ENCODE measurements at regions not wholly inside any gene's neighbourhood (a gene's known extent, or its start where the extent isn't known, plus 50 kb on each side); places are given as distances from the start of the nearest gene placed in this dataset.

DNA sequence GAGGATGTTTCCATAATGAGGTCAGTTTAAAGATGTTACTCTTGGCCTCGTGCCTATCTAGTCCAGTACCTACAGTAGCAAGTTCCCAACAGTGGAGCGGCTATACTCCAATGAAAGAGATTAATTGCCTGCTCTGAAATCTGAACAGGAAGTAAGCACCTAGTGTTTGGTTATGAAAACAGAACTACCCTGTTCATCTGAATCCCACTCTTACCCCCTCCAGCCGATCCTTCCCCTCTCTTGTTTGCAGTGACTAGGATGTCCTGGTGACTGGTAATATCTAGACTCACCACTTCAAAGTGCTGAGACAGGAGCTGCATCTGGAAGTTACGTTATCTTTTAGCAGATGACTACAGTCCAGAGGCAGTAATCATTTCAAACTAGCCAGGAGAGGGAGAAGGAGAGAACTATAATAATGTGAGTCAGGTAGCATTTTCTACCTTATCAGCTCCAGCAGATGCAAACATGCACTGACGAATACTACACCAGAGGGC lies 666.7 kb upstream of the NRP1 start:
- no peak for TF ChIP-seq RAD21 (IDR thresholded peaks at IDR 0.05; ENCODE audit: low read depth)
- no peak for TF ChIP-seq NFIC (IDR thresholded peaks at IDR 0.05)
- TF ChIP-seq, protein P1, sequence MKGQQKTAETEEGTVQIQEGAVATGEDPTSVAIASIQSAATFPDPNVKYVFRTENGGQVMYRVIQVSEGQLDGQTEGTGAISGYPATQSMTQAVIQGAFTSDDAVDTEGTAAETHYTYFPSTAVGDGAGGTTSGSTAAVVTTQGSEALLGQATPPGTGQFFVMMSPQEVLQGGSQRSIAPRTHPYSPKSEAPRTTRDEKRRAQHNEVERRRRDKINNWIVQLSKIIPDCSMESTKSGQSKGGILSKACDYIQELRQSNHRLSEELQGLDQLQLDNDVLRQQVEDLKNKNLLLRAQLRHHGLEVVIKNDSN (IDR thresholded peaks at IDR 0.05): no peak
- no peak for TF ChIP-seq ZBTB7A (IDR thresholded peaks at IDR 0.05; ENCODE audit: low read depth)
- TF ChIP-seq TAF1 (IDR thresholded peaks at IDR 0.05; ENCODE audit: low read depth): no peak
- TF ChIP-seq, protein P2, sequence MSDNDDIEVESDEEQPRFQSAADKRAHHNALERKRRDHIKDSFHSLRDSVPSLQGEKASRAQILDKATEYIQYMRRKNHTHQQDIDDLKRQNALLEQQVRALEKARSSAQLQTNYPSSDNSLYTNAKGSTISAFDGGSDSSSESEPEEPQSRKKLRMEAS (IDR thresholded peaks at IDR 0.05): no peak
- TF ChIP-seq TCF12 (IDR thresholded peaks at IDR 0.05; ENCODE audit: low read depth): no peak
- TF ChIP-seq CEBPB (IDR thresholded peaks at IDR 0.05): no peak
- no peak for TF ChIP-seq EGR1 (IDR thresholded peaks at IDR 0.05)
- TF ChIP-seq, protein P3, sequence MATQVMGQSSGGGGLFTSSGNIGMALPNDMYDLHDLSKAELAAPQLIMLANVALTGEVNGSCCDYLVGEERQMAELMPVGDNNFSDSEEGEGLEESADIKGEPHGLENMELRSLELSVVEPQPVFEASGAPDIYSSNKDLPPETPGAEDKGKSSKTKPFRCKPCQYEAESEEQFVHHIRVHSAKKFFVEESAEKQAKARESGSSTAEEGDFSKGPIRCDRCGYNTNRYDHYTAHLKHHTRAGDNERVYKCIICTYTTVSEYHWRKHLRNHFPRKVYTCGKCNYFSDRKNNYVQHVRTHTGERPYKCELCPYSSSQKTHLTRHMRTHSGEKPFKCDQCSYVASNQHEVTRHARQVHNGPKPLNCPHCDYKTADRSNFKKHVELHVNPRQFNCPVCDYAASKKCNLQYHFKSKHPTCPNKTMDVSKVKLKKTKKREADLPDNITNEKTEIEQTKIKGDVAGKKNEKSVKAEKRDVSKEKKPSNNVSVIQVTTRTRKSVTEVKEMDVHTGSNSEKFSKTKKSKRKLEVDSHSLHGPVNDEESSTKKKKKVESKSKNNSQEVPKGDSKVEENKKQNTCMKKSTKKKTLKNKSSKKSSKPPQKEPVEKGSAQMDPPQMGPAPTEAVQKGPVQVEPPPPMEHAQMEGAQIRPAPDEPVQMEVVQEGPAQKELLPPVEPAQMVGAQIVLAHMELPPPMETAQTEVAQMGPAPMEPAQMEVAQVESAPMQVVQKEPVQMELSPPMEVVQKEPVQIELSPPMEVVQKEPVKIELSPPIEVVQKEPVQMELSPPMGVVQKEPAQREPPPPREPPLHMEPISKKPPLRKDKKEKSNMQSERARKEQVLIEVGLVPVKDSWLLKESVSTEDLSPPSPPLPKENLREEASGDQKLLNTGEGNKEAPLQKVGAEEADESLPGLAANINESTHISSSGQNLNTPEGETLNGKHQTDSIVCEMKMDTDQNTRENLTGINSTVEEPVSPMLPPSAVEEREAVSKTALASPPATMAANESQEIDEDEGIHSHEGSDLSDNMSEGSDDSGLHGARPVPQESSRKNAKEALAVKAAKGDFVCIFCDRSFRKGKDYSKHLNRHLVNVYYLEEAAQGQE (IDR thresholded peaks at IDR 0.05; ENCODE audit: low read depth): no peak
- TF ChIP-seq YY1 (IDR thresholded peaks at IDR 0.05; ENCODE audit: low read depth): no peak
- TF ChIP-seq FOXM1 (IDR thresholded peaks at IDR 0.05; ENCODE audit: borderline replicate concordance, low read depth): no peak

DNA sequence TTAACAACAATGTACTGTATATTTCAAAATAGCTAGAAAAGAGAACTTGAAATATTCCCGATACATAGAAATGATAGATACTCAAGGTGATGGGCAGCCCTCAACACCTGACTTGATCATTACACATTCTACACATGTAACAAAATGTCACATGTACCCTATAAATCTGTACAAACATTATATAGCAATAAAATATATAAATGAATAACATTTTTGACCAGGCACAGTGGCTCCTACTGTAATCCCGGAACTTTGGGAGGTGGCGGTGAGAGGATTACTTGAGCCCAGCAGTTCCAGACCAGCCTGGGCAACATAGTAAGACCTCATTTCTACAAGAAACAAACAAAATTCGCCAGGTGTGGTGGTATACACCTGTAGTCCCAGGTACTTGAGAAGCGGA lies 659.5 kb upstream of the NRP1 start:
- no peak for TF ChIP-seq YY1 (IDR thresholded peaks at IDR 0.05; ENCODE audit: low read depth)
- TF ChIP-seq, protein P2 (IDR thresholded peaks at IDR 0.05): no peak
- TF ChIP-seq FOXM1 (IDR thresholded peaks at IDR 0.05; ENCODE audit: borderline replicate concordance, low read depth): no peak
- TF ChIP-seq NFIC (IDR thresholded peaks at IDR 0.05): no peak
- no peak for TF ChIP-seq CREB1 (IDR thresholded peaks at IDR 0.05; ENCODE audit: low read depth)
- TF ChIP-seq TCF12 (IDR thresholded peaks at IDR 0.05; ENCODE audit: low read depth): no peak
- TF ChIP-seq TAF1 (IDR thresholded peaks at IDR 0.05; ENCODE audit: low read depth): no peak
- no peak for TF ChIP-seq RAD21 (IDR thresholded peaks at IDR 0.05; ENCODE audit: low read depth)
- TF ChIP-seq CEBPB (IDR thresholded peaks at IDR 0.05): no peak
- TF ChIP-seq EGR1 (IDR thresholded peaks at IDR 0.05): no peak

DNA sequence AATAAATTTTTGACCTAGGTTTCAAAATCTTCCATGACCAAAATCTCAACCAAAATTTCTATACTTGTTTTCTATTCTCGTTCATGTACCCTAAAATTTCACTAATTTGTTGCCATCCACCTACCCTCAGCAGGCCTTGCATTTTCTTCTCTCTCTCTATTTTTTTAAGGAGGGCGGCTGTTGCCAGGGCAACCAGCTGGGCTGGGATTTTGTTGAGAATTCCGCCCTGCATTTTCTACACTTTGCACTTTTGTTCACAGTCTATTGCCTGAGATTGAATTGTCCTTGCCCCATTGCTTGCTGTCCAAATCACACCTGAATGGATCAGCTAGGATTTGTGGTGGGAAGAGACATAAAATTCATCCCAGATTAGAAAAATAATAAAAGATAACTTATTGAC lies 657.5 kb upstream of the NRP1 start:
- TF ChIP-seq RAD21 (IDR thresholded peaks at IDR 0.05; ENCODE audit: low read depth) (no peak), NFIC (IDR thresholded peaks at IDR 0.05) (no peak), CEBPB (IDR thresholded peaks at IDR 0.05) (no peak), YY1 (IDR thresholded peaks at IDR 0.05; ENCODE audit: low read depth) (no peak), TAF1 (IDR thresholded peaks at IDR 0.05; ENCODE audit: low read depth) (no peak), ZBTB7A (IDR thresholded peaks at IDR 0.05; ENCODE audit: low read depth) (no peak), EP300 (IDR thresholded peaks at IDR 0.05; ENCODE audit: borderline replicate concordance) (no peak), FOXM1 (IDR thresholded peaks at IDR 0.05; ENCODE audit: borderline replicate concordance, low read depth) (no peak), EGR1 (IDR thresholded peaks at IDR 0.05) (no peak), TEAD4 (IDR thresholded peaks at IDR 0.05) (no peak), TCF12 (IDR thresholded peaks at IDR 0.05; ENCODE audit: low read depth) (no peak), CREB1 (IDR thresholded peaks at IDR 0.05; ENCODE audit: low read depth) (no peak)
- TF ChIP-seq, protein P1 (IDR thresholded peaks at IDR 0.05): no peak
- TF ChIP-seq, protein P3 (IDR thresholded peaks at IDR 0.05; ENCODE audit: low read depth): no peak
- TF ChIP-seq, protein P2 (IDR thresholded peaks at IDR 0.05): no peak

DNA sequence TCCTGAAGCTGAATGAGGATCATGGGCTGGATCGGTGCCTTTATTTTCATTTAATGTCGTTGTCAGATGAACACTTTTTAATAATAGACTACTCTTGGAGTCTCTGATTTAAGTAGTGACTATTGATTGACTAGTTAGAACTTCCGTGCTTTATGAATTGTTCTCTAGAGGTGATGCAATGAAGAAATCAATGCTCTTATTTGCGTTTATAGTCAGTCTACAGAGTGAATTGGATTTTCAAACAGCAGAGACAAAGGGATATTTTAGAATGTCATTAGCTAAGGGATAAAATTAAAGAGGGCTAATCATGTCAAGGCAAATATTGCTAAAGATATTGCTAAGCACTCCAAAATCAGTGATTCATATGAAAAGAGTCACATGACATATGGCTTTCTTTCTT lies 652.0 kb upstream of the NRP1 start:
- TF ChIP-seq EP300 (IDR thresholded peaks at IDR 0.05; ENCODE audit: borderline replicate concordance): no peak
- TF ChIP-seq CEBPB (IDR thresholded peaks at IDR 0.05): no peak

DNA sequence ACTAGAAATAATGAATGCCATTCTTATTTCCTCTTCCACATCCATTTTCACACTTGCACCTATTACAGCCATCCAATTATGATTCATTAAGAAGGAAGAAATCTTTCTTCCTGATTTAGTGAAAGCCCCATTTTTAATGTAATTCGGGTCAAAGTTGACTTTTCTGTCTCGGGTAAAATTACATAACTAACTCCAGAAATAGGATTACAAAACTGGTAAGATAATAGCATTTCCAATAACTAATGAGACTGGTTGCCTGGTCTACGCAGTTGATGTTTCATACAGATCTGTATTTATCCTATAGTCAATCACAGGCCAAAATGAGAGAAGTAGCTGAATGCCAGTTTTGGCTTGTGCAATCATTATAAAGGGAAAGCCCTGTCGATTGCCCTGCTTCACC lies 651.5 kb upstream of the NRP1 start:
- TF ChIP-seq TAF1 (IDR thresholded peaks at IDR 0.05; ENCODE audit: low read depth) (no peak), CREB1 (IDR thresholded peaks at IDR 0.05; ENCODE audit: low read depth) (no peak), YY1 (IDR thresholded peaks at IDR 0.05; ENCODE audit: low read depth) (no peak), EGR1 (IDR thresholded peaks at IDR 0.05) (no peak), FOXM1 (IDR thresholded peaks at IDR 0.05; ENCODE audit: borderline replicate concordance, low read depth) (no peak), TEAD4 (IDR thresholded peaks at IDR 0.05) (no peak), NFIC (IDR thresholded peaks at IDR 0.05) (no peak)
- TF ChIP-seq, protein P3 (IDR thresholded peaks at IDR 0.05; ENCODE audit: low read depth): no peak
